Endothelial cell of umbilical vein (primary cell): ENCODE measurements at regions not wholly inside any gene's neighbourhood (a gene's known extent, or its start where the extent isn't known, plus 50 kb on each side); places are given as distances from the start of the nearest gene placed in this dataset.

Source experiments
- BruUV-seq: library from RNA; stranded (reverse); fragments of 400-500 nt; replicated peaks from 2 replicates; lab custom pipeline; 2021; lab: Mats Ljungman, UMichigan
- CTCF ChIA-PET: fragments of 300-600, 350-600 bp; sonication (Branson Sonifier 250); formaldehyde crosslinking; loops from one replicate; lab custom pipeline; 2021; ENCODE audit warnings: antibody characterized with exemption, inconsistent platforms; lab: Charles Lee
- POLR2A ChIA-PET: fragments of 300-600, 350-600 bp; sonication (Branson Sonifier 250); formaldehyde crosslinking; loops from one replicate; lab custom pipeline; 2021; ENCODE audit warnings: antibody characterized with exemption, inconsistent platforms; lab: Charles Lee
- DNase-seq: peaks from one replicate; pipeline ENCODE4 v3.0.0-alpha.2; 2011; ENCODE audit warnings: low read depth, low spot score
- FAIRE-seq: peaks from 2 replicates; lab custom pipeline; 2011; peaks lifted over from hg19 to GRCh38; lab: Jason Lieb, UNC
- H2AFZ ChIP-seq: 2 replicates; pipeline ENCODE4 v1.6.0; 2012; ENCODE audit warnings: low read depth, low read length, control low read depth, inconsistent platforms
- H3K27ac ChIP-seq: 2 replicates; pipeline ENCODE4 v1.5.1; 2011; ENCODE audit warnings: low read depth, mild to moderate bottlenecking, control low read depth, low read length, moderate library complexity; ENCODE audit not compliant: insufficient read depth
- H3K27me3 ChIP-seq, 2 experiments: 2 replicates each; pipeline versions ENCODE4 v1.6.0 to v1.6.1; 2011; ENCODE audit warnings: low read length in 2 of 2, mixed read lengths in 1 of 2; ENCODE audit not compliant: control insufficient read depth in 2 of 2, insufficient read depth in 2 of 2
- H3K36me3 ChIP-seq, 2 experiments: 2 replicates in 1 of 2; 3 replicates in 1 of 2; pipeline ENCODE4 v1.5.1; 2011; ENCODE audit warnings: low read length in 2 of 2, mild to moderate bottlenecking in 1 of 2, moderate library complexity in 1 of 2; ENCODE audit not compliant: control insufficient read depth in 2 of 2, insufficient read depth in 2 of 2; ENCODE audit errors: extremely low read depth in 1 of 2
- H3K4me1 ChIP-seq: 3 replicates; pipeline ENCODE4 v1.5.1; 2011; ENCODE audit warnings: mild to moderate bottlenecking, low read length; ENCODE audit not compliant: control insufficient read depth, insufficient read depth; ENCODE audit errors: extremely low read depth
- H3K4me2 ChIP-seq: 2 replicates; pipeline ENCODE4 v1.6.1; 2011; ENCODE audit warnings: low read length, control low read depth, mixed read lengths; ENCODE audit not compliant: insufficient read depth
- H3K4me3 ChIP-seq, 3 experiments: fragments of 200-600 bp in 1 of 3; sonication (generic), shearing (Covaris generic) in 1 of 3; replicated peaks in 1 of 3; 2 replicates each; pipeline ENCODE4 v1.5.1; 2011 to 2016; ENCODE audit warnings: control low read depth in 3 of 3, low read length in 3 of 3, mild to moderate bottlenecking in 2 of 3, inconsistent platforms in 1 of 3, low read depth in 1 of 3, moderate library complexity in 1 of 3; ENCODE audit not compliant: insufficient read depth in 1 of 3
- H3K79me2 ChIP-seq: 2 replicates; pipeline ENCODE4 v1.6.0; 2012; ENCODE audit warnings: low read length, inconsistent platforms; ENCODE audit not compliant: control insufficient read depth, insufficient read depth
- H3K9ac ChIP-seq: replicated peaks from 2 replicates; pipeline ENCODE3; 2011; ENCODE audit warnings: low read length, control low read depth; ENCODE audit not compliant: insufficient read depth; ENCODE audit errors: extremely low read depth
- H3K9me1 ChIP-seq: replicated peaks from 3 replicates; pipeline ENCODE4 v1.6.0; 2011; ENCODE audit warnings: mild to moderate bottlenecking, low read length; ENCODE audit not compliant: control insufficient read depth, insufficient read depth; ENCODE audit errors: extremely low read depth
- H3K9me3 ChIP-seq: replicated peaks from 2 replicates; pipeline ENCODE4 v1.5.1; 2012; ENCODE audit warnings: low read length, inconsistent platforms; ENCODE audit not compliant: control insufficient read depth, insufficient read depth
- H4K20me1 ChIP-seq: replicated peaks from 2 replicates; pipeline ENCODE3; 2011; ENCODE audit warnings: mild to moderate bottlenecking, low read length; ENCODE audit not compliant: control insufficient read depth, insufficient read depth; ENCODE audit errors: extremely low read depth
- EZH2 ChIP-seq: IDR thresholded peaks from 2 replicates; pipeline ENCODE4 v1.6.1; 2012; ENCODE audit warnings: borderline replicate concordance, low read depth, mild to moderate bottlenecking, moderate library complexity, low read length, inconsistent platforms; ENCODE audit not compliant: severe bottlenecking
- FOS ChIP-seq: IDR thresholded peaks from 2 replicates; pipeline ENCODE4 v1.6.1; 2011; ENCODE audit warnings: mild to moderate bottlenecking, low read length, moderate library complexity, borderline replicate concordance; ENCODE audit not compliant: insufficient read depth
- GATA2 ChIP-seq: IDR thresholded peaks from 2 replicates; pipeline ENCODE4 v1.7.0; 2011; ENCODE audit warnings: low read depth, mild to moderate bottlenecking, moderate library complexity, mixed read lengths, low read length; ENCODE audit not compliant: insufficient read length, insufficient read depth
- JUN ChIP-seq: IDR thresholded peaks from 2 replicates; pipeline ENCODE4 v1.6.1; 2011; ENCODE audit warnings: borderline replicate concordance, low read depth; ENCODE audit not compliant: insufficient read length, insufficient read depth
- MYC ChIP-seq: IDR thresholded peaks from one replicate; pipeline ENCODE4 v1.6.1; 2011; ENCODE audit warnings: mild to moderate bottlenecking, low read depth, low read length
- POLR2A ChIP-seq: IDR thresholded peaks from 2 replicates; pipeline ENCODE4 v1.6.1; 2012; ENCODE audit warnings: low read depth, mild to moderate bottlenecking, control low read depth, low read length
- POLR2AphosphoS5 ChIP-seq: IDR thresholded peaks from 2 replicates; pipeline ENCODE4 v1.6.1; 2012; ENCODE audit warnings: low read depth, mild to moderate bottlenecking, control low read depth, low read length, moderate library complexity; ENCODE audit not compliant: insufficient read depth
- dilution Hi-C: fragments of 300-500 bp; cut with MboI; formaldehyde crosslinking; loops from one replicate; pipeline ENCODE4 v1.15.0; 2019; ENCODE audit warnings: low sequenced_read_pairs; ENCODE audit not compliant: extremely low pct_ligation_motif_present
- intact Hi-C: fragments of 100-400 bp; cut with micrococcal nuclease; formaldehyde crosslinking; loops from one replicate; pipeline ENCODE4 v1.10.0; 2022
- TF ChIP-seq, protein P1 (sequence below): IDR thresholded peaks from 2 replicates; pipeline ENCODE4 v1.6.1; 2011; ENCODE audit not compliant: insufficient read depth, insufficient read length
- TF ChIP-seq, protein P2 (sequence below), 2 donors: IDR thresholded peaks; 1 replicate in 1 of 2; 2 replicates in 1 of 2; pipeline ENCODE4 v1.5.1; 2011; ENCODE audit warnings: low read length in 2 of 2, mild to moderate bottlenecking in 2 of 2, moderate library complexity in 2 of 2, control low read depth in 1 of 2, inconsistent platforms in 1 of 2, low read depth in 1 of 2; ENCODE audit not compliant: insufficient read depth in 1 of 2; ENCODE audit errors: extremely low read depth in 1 of 2

GRCh38 chr3:99012051-99012450, 110.6 kb upstream of the DCBLD2 start:
- Histone ChIP-seq H3K27me3 (no peaks in the 10 kb centered on the region), H3K9me1 (peaks cover 4% of the 10 kb centered on the region), H2AFZ (no peak overlapping the region), H3K4me1 (no peaks in the 10 kb centered on the region), H3K4me2 (no peak overlapping the region), H3K4me3 (no peak overlapping the region), H3K9me3 (no peaks in the 10 kb centered on the region), H3K79me2 (no peaks in the 10 kb centered on the region), H3K27ac (no peak overlapping the region), H3K36me3 (no peaks in the 10 kb centered on the region), H3K9ac (no peak overlapping the region), H4K20me1 (no peaks in the 10 kb centered on the region)
- dilution Hi-C loops (loop anchor here (25.0 kb wide), 1 partner anchor 750 kb away; no protein-coding TSS in a partner anchor), intact Hi-C loops (no loop called here)
- no peak for TF ChIP-seq FOS
- TF ChIP-seq, protein P1, sequence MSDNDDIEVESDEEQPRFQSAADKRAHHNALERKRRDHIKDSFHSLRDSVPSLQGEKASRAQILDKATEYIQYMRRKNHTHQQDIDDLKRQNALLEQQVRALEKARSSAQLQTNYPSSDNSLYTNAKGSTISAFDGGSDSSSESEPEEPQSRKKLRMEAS = no peak
- no peak for TF ChIP-seq JUN
- no peak for TF ChIP-seq EZH2
- no peak for TF ChIP-seq POLR2A
- no peak for TF ChIP-seq POLR2AphosphoS5
- TF ChIP-seq, protein P2, sequence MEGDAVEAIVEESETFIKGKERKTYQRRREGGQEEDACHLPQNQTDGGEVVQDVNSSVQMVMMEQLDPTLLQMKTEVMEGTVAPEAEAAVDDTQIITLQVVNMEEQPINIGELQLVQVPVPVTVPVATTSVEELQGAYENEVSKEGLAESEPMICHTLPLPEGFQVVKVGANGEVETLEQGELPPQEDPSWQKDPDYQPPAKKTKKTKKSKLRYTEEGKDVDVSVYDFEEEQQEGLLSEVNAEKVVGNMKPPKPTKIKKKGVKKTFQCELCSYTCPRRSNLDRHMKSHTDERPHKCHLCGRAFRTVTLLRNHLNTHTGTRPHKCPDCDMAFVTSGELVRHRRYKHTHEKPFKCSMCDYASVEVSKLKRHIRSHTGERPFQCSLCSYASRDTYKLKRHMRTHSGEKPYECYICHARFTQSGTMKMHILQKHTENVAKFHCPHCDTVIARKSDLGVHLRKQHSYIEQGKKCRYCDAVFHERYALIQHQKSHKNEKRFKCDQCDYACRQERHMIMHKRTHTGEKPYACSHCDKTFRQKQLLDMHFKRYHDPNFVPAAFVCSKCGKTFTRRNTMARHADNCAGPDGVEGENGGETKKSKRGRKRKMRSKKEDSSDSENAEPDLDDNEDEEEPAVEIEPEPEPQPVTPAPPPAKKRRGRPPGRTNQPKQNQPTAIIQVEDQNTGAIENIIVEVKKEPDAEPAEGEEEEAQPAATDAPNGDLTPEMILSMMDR (IDR thresholded peaks at IDR 0.05; ENCODE audit: extremely low read depth in 1 of 2, insufficient read depth in 1 of 2, low read depth in 1 of 2, low read length in 2 of 2) = no peak
- no peak for TF ChIP-seq GATA2
- no peak for TF ChIP-seq MYC
- ChIA-PET CTCF (interaction anchor here (0.6 to 2.3 kb wide), 3 partner anchors 11 to 158 kb away, joined by 3 to 13 read pairs (median 4); no protein-coding TSS in a partner anchor), POLR2A (interaction anchor here (0.6 kb wide), 1 partner anchor 110 kb away, joined by 5 read pairs; the partner anchor contains the start of gene DCBLD2)
- no peak for FAIRE-seq
- no TSS peak for BruUV-seq
- DNase-seq = no peak
